SKM-1 (cell line): ENCODE measurements at regions not wholly inside any gene's neighbourhood (a gene's known extent, or its start where the extent isn't known, plus 50 kb on each side); places are given as distances from the start of the nearest gene placed in this dataset.
A peak's percentile ranks its signal among the peaks of the same experiment; 100 is the strongest.
"Not testable (repeated sequence)": the region's sequence is repeated elsewhere in the genome, so short reads cannot be mapped to it uniquely, and the experiment has no call there.

Experiments used
- DNase-seq: peaks from one replicate; lab custom pipeline; 2025; ENCODE audit not compliant: unreplicated experiment; lab: John Stamatoyannopoulos, UW

DNA sequence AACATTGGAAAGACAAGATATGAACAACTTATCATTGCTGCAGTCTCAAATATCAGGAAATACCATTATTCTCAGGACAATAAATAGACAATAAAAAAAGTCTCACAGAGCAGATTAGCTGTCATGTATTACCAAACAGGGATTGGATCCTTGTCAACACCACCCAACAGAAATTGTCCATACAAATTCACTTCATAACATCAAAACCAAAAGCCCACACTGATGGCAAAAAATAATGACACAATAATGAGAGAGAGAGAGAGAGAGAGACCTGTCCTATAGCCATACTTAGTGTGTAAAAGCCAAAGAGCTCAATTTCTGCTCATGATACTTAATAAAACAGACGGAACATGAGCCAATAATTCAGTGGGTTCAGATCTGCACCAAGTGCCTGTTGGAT is 96.5 kb downstream of the PPIAL4G start:
- no peak for DNase-seq

DNA sequence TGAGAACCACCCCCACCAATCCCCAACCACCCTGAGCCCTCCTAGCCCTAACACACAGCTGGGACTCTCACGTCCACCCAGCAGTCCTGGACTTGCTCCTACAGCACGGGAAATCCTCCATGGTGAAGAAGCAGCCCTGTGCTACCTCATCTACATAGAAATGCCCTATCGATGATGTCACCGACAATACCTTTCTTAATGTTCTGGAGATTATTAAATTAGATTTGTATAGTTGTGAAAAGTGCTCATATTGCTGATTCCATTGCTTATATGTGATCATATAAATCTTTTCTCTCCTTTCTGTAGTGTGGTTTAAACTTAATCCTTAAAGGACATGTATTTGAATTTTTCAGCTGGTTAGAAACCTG is 97.1 kb downstream of the PPIAL4G start:
- DNase-seq: not testable (repeated sequence)

DNA sequence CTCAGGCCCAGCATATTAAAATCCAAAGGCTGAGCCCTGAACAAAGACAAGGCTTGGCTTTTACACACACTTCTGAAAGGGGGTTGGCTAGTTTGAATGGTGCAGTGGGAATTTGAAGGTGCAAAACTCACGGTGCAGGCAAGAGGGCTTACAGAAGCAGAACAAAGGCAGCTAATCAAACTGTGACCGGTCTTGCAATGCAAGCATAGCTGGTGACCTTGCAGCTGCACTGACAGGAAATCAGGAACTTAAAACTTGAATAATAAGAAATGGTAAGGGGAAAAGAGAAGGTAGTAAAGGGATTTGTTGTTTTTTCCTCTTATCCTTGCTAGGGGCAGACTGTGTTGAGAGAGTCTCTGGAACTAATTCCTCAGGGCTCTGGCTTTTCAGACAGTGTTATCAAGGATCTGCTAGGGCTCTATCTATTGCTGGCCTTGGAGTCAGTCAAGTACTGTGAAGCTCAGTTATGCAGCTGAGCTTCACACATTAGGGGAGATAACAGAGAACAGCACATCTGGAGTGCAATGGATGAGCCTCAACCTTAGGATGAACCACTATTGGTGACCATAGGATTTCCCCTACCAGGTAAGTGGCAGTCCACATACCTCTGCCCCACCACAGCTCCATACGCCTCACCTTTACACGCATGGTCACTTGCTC is 97.6 kb downstream of the PPIAL4G start:
- no peak for DNase-seq

DNA sequence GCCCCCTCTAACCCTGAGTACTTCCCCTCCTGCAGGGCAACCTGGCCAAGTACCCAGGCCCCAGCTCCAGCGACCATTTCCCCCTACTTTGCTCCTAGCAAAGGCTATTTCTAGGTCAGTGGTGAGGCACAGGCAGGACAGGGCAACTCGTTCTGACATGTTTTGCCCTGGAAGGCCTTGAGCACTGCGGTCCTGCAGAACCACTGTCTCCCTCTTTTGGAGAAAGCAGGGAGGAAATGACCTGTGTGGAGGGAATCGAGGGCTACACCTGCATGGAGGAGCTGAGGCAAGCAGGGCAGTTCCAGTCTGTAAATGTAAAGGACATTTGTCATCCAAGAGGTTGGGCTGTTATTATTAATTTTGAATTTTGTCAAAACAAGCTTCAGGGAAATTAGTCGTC is 99.1 kb downstream of the PPIAL4G start:
- DNase-seq: no peak

DNA sequence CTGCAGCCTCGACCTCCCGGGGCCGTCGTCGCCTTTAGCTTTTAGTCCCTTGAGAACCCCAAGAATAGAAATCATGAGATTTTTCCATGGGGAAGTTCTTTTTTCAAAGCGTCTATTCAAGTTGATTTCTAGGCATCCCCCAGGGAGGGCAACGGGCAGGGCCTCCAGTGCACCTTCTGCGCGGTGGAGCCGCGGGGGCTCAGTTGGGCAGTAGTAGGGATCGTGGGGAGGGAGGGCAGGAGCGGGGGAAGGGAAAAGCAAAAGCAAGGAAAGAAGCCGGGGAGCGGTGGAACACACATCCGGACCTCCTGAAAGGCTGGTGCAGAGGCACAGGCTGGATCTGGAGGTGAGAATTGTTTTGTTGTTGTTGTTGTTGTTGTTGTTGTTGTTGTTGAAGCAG is 103.4 kb downstream of the PPIAL4G start:
- no peak for DNase-seq

DNA sequence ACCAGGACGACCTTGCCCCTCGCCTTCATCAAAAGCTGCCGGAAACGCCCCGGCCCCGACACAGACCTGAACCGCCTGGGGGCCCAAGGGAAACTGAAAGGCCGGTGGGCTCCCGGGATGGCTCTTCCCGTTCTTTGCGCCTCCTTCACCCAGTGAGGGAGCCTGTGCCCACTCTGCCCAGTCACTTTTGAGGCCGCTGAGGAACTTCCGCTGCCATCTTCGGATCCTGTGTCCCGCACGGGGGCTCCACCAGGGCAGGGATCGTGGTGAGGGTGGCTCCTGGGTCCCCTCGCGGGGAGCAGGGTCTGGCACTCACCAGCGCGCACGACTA is 104.0 kb downstream of the PPIAL4G start:
- no peak for DNase-seq

DNA sequence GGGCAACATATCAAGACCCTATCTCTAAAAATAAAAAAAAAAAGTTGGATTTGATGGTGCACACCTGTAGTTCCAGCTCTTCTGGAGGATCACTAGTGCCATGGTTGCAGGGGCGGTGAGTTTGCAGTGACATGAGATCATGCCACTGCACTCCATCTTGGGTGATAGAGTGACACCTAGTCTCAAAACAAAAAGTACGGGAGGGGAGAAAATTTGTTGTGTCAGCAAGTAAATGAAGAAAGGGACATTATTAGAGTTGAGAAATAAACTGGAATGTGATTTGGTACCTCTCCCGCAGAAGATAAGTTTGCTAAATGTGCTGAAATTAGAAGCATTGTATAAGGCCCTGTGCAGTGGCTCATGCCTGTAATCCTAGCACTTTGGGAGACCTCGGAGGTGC is 105.1 kb downstream of the PPIAL4G start:
- DNase-seq: not testable (repeated sequence)

DNA sequence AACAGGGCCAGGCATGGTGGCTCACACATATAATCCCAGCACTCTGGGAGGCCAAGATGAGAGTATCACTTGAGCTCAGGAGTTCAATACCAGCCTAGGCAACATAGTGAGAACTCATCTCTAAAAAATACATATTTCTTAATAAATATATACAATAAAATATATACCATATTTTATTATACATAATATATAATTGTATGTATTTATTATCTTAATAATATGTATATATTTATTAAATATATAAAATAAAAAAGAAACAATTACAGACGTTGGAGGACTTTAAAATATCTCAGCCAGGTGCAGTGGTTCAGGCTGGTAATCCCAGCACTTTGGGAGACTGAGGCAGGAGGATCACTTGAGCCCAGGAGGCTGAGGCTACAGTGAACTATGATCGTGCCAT is 106.1 kb downstream of the PPIAL4G start:
- not testable (repeated sequence) for DNase-seq

DNA sequence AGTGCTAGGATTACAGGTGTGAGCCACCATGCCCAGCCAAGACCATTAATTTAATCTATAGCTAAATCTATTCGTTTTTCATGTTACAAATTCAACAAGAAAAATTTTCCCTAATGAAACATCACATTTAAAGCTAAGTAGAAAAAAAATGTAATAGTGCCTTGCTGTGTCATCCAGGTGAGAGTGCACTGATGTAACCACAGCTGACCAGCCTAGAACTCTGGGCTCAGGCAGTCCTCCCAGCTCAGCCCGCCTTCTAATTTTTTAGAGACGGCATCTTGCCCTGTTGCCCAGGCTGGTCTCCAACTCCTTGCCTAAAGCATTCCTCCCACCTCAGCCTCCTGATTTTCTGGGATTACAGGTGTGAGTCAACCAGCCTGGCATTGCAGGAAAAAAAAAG is 109.0 kb downstream of the PPIAL4G start:
- DNase-seq: no peak

DNA sequence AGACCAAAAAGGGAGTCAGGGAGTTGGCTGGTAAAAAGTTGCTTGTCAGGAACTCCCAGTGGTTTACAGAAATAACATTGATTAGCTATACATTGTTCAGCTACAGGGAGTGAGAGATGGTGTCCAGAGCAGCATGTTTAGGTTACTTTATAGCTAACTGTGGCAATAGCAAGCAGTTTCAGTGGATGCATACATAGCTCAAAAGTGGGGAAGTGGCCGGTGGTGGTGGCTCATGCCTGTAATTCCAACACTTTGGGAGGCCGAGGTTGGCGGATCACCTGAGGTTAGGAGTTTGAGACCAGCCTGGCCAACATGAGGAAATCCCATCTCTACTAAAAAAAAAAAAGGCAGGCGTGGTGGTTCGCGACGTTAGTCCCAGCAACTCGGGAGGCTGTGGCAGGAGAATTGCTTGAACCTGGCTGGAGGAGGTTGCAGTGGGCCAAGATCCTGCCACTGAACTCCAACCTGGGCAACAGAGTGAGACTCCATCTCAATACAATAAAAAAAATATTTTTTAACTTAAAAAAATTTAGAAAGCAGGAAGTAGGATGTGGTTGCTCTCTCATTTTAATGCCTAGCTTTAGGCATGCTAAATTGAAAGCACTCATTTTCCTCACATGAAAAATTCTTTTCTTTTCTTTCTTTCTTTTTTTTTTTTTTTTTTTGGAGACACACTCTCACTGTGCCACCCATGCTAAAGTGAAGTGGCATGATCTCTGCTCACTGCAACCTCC is 109.7 kb downstream of the PPIAL4G start:
- DNase-seq: no peak

DNA sequence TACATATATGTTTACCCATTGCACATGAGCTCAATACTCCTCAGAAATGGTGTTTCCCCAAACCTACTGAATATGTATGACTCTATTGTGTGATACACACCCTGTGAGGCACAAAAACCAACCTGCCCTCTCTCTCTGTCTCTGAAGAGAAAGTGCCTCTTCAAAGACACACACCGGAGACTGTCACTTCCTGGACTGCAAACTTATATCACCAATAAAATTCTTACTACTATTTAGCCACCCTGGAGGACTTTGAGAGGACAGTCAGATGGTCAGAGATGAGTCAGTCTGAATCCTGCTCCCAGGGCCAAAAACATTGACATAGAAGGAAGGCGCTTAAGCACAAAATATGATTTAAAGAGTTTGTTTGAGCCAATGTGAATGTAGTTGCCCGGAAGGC is 110.4 kb downstream of the PPIAL4G start:
- no peak for DNase-seq

DNA sequence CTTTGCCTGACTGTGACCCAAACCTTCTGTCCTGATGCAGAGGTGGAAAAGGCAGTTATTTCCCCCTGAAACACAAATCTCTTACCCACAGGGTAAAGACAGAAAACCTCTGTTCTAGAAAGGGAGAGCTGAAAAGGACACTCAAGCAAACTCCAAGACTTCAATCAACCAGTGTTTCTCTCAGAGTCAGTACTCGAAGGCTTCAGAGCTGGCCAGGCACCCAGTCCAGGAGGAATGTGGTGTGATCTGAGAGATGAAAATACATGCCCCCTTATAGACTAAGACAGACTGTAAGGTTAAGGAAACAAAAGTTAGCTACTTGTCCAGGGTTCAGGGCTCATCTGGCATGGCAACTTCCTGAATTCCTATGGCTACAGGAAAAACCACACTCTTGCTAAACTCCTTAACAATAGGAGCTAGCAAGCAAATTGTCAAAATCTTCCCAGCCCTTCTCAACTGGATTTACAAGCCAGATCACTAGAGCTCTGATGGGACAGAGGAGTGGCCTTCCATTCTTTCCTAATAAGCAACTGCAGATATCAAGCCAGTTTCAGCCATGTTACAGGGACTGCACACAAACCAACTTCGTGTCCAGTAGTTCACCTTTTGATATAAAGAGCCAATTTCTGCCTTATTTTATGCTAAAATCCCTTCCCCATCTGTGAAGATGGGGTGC is 110.9 kb downstream of the PPIAL4G start:
- DNase-seq: not testable (repeated sequence)

DNA sequence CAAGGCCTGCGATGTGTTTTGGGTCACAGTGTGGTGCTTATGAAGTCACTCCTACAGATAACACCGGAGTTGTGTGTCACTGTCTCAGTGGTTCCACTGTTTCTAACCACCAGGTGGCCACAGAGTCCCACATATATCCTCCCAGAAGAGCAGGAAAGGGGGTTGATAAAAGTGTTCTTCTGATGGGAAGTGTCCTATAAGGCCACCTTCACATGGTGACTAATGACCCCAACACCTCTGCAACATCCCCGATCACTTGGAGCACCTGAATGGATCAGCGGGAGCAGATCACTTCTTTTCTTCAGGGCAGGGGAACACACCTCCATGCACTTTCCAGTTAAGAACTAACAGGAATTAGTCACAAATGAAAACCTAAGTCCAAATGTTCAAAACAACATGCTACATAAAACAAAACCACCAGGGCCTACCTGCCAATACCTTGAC is 111.5 kb downstream of the PPIAL4G start:
- peak; percentile 69 for DNase-seq

DNA sequence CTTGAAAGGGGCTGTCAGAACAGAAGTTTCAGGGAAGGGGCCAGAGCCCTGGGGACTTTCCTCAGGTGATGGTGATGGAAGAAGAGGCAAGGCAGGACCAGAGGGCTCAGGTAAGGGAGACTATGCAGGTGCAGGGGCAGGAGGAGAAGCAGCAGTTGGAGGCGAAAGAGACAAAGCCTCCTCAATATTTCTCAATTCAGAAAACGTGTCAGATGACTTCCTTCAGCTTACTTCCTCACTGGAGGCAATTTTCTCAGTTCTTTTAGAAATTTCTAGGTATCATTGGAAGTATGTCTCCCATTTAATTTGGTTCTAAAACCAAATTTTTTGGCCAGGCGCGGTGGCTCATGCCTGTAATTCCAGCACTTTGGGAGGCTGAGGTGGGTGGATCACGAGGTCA is 112.4 kb downstream of the PPIAL4G start:
- DNase-seq: peak; percentile 42

DNA sequence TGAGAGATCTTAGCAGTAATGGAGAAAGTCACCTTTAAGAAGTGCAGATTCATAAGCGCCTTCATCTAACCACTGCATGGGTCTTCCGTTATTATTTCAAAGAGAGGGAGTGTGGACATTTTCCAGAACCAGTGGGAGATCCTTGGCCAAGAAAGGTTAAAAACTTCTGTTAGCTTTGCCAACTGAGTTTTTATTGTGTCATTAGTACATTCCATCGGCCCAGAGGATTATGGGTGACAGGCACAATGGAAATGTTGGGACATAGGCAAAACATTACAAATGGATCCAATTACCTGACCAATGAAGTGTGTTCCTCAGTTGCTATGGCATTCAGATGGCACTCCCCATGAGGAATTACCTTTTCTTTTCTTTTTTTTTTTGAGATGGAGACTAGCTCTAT is 115.5 kb downstream of the PPIAL4G start:
- no peak for DNase-seq

DNA sequence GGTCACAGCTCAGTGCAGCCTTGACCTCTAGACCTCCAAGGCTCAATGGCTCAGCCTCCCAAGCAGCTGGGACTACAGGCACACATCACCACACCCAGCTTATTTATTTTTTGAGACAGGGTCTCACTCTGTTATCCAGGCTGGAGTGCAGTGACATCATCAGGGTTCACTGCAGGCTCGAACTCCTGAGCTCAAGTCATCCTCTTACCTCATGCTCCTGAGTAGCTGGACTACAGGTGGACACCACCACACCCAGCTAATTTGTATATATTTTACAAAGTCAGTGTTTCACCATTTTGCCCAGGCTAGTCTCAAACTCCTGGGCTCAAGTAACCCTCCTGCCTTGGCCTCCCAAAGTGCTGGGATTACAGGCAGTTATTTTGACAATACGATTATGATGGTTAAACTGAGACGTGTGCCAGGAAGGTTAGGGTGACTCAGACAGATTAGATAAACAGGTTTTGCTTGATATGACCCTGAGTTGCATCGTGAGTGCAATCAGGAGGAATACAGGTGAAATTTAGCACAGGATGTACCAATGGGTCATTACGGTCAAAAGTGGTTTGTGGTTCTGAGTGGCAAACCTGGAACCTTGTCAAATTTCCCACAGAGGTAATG is 116.9 kb downstream of the PPIAL4G start:
- DNase-seq: not testable (repeated sequence)

DNA sequence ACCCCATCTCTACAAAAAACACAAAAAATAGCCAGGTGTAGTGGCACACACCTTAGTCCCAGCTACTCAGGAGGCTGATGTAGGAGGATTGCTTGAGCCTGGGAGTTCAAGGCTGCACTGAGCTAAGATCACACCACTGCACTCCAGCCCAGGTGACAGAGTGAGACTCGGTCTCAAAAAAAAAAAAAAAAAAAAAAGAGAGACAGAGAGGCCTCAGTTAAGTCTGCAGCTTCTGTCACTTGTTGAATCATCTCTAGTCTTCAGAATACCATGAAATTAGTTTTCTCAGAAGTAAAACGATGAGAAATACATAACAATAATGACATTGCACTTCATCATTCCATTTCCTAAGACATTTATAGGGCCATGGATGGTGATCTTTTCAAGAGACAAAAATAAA is 118.0 kb downstream of the PPIAL4G start:
- not testable (repeated sequence) for DNase-seq

DNA sequence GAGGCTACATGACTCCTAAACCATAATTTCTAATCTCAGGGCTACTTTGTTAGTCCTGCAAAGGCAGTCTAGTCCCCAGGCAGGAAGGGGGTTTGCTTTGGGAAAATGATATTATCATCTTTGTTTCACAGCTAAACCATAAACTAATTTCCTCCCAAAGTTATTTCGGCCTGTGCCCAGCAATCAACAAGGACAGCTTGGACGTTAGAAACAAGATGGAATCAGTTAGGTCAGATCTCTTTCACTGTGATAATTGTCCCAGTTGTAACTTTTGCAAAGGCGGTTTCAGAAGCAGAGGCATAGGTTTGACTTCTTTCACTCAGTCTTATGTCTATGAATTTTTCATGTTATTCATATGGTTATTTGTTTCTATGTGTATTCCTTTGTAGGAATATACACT is 119.1 kb downstream of the PPIAL4G start:
- not testable (repeated sequence) for DNase-seq

DNA sequence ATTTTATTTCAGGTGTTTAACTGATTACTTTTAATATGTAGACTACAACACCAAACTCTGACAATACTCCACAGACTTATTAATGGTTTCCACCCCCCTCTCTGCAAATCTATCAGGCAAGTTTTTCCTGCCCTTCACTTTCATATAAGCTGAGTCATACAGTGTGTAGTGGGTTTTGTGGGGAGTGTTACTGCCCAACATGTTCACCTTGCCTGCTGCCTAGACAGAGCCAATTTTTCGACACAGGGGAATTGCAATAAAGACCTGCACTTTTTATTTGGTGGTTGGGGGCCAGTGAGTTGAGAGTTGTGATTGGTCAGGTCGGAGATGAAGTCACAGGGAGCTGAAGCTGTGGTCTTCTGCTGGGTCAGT is 119.7 kb downstream of the PPIAL4G start:
- DNase-seq: no peak

DNA sequence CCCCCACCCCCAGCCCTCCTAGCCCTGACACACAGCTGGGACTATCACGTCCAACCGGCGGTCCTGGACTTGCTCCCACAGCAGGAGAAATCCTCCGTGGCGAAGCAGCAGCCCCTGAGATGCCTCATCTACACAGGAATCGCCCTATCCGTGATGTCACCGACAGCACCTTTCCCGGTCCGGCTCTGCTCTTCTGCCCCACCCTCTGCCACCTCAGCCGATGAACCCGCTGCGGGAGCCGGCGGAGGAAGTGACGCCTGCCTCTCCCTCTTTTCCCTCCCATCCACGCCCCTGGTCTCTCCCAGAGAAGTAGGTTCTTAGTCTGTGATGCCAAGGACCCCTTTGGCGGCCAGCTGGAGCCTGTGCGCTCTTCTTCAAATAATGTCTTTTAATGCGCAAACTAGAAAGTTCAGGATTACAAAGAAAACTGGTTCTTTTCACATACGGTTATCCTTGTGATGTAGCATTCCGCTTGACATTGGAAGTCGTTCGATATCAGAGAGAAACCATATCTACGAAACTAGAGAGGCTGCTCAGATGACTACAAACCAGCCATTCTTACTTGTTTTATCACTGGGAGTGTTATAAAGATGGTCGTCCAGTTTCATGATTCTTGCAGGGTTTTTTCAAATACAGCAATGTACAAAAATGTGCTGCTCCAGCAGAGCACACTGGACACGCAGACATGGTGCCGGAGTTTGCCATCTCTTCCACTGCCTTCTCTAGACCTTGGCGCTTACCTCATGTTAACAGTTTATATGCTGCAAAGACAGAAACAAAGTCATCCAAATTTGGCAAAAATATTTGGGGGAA is 120.3 kb downstream of the PPIAL4G start:
- DNase-seq: no peak

DNA sequence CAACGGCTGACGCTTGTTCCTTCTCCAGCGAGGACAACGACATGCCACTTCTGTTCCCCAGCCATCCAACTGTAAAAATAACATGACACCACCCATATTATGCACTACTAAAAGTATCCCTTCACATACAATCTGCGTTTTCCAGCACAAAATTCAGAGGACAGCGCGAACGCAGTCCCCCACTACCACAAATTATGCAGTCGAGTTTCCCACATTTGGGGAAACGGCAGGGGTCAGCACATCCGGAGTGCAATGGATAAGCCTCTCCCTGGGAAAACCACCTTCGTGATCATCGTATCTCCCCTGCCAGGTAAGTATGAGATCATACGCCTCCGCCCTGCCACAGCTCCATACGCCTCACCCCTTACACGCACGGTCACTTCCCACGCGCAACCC is 120.9 kb downstream of the PPIAL4G start:
- no peak for DNase-seq
